ENCODE measurements at regions not wholly inside any gene's neighbourhood (a gene's known extent, or its start where the extent isn't known, plus 50 kb on each side); places are given as distances from the start of the nearest gene placed in this dataset.

DNA sequence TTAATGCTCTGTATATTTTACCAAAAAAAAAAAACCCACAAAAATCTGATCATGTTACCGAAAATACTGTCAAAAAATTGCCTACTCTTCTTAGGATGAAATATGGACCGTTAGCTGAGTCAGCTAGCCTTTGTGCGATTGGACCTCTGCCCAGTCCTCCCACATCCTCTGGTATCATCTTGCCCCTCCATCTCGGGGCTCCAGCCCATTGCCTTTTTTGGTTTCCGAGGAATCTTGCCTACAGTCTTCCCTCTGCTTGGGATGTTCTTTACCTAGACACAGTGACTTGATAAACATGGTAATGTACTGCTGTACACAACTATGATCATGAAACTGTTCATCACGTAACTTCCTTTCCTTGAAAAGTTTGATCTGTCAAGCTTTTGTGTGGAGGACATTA lies 371.4 kb downstream of the SV2B start:
- TF ChIP-seq, protein P1, sequence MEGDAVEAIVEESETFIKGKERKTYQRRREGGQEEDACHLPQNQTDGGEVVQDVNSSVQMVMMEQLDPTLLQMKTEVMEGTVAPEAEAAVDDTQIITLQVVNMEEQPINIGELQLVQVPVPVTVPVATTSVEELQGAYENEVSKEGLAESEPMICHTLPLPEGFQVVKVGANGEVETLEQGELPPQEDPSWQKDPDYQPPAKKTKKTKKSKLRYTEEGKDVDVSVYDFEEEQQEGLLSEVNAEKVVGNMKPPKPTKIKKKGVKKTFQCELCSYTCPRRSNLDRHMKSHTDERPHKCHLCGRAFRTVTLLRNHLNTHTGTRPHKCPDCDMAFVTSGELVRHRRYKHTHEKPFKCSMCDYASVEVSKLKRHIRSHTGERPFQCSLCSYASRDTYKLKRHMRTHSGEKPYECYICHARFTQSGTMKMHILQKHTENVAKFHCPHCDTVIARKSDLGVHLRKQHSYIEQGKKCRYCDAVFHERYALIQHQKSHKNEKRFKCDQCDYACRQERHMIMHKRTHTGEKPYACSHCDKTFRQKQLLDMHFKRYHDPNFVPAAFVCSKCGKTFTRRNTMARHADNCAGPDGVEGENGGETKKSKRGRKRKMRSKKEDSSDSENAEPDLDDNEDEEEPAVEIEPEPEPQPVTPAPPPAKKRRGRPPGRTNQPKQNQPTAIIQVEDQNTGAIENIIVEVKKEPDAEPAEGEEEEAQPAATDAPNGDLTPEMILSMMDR (IDR thresholded peaks at IDR 0.05) = no peak
- TF ChIP-seq, protein P2, sequence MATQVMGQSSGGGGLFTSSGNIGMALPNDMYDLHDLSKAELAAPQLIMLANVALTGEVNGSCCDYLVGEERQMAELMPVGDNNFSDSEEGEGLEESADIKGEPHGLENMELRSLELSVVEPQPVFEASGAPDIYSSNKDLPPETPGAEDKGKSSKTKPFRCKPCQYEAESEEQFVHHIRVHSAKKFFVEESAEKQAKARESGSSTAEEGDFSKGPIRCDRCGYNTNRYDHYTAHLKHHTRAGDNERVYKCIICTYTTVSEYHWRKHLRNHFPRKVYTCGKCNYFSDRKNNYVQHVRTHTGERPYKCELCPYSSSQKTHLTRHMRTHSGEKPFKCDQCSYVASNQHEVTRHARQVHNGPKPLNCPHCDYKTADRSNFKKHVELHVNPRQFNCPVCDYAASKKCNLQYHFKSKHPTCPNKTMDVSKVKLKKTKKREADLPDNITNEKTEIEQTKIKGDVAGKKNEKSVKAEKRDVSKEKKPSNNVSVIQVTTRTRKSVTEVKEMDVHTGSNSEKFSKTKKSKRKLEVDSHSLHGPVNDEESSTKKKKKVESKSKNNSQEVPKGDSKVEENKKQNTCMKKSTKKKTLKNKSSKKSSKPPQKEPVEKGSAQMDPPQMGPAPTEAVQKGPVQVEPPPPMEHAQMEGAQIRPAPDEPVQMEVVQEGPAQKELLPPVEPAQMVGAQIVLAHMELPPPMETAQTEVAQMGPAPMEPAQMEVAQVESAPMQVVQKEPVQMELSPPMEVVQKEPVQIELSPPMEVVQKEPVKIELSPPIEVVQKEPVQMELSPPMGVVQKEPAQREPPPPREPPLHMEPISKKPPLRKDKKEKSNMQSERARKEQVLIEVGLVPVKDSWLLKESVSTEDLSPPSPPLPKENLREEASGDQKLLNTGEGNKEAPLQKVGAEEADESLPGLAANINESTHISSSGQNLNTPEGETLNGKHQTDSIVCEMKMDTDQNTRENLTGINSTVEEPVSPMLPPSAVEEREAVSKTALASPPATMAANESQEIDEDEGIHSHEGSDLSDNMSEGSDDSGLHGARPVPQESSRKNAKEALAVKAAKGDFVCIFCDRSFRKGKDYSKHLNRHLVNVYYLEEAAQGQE (IDR thresholded peaks at IDR 0.05; ENCODE audit: low read depth, low read length) = no peak
- TF ChIP-seq POLR2AphosphoS5 (IDR thresholded peaks at IDR 0.05; ENCODE audit: low read depth, low read length) (no peak), GATA2 (CRISPR knock-in tag; IDR thresholded peaks at IDR 0.05) (no peak), RAD21 (IDR thresholded peaks at IDR 0.05; ENCODE audit: low read length) (no peak), TCF12 (IDR thresholded peaks at IDR 0.05) (peak; percentile 45; the same call in 1 of the 2 replicates), NFIC (IDR thresholded peaks at IDR 0.05; ENCODE audit: borderline replicate concordance) (peak; percentile 69), MXI1 (IDR thresholded peaks at IDR 0.05; ENCODE audit: low read depth, low read length) (no peak), EP300 (IDR thresholded peaks at IDR 0.05; ENCODE audit: borderline replicate concordance in 1 of 2, low read depth in 1 of 2, low read length in 1 of 2) (peak in 1 of 2 experiments; percentile 56; a peak in 1 of 4 replicates), FOXJ3 (CRISPR knock-in tag; IDR thresholded peaks at IDR 0.05) (no peak)
- TF ChIP-seq, protein P3, sequence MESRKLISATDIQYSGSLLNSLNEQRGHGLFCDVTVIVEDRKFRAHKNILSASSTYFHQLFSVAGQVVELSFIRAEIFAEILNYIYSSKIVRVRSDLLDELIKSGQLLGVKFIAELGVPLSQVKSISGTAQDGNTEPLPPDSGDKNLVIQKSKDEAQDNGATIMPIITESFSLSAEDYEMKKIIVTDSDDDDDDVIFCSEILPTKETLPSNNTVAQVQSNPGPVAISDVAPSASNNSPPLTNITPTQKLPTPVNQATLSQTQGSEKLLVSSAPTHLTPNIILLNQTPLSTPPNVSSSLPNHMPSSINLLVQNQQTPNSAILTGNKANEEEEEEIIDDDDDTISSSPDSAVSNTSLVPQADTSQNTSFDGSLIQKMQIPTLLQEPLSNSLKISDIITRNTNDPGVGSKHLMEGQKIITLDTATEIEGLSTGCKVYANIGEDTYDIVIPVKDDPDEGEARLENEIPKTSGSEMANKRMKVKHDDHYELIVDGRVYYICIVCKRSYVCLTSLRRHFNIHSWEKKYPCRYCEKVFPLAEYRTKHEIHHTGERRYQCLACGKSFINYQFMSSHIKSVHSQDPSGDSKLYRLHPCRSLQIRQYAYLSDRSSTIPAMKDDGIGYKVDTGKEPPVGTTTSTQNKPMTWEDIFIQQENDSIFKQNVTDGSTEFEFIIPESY (IDR thresholded peaks at IDR 0.05; ENCODE audit: borderline replicate concordance, low read depth) = no peak
- TF ChIP-seq, protein P4, sequence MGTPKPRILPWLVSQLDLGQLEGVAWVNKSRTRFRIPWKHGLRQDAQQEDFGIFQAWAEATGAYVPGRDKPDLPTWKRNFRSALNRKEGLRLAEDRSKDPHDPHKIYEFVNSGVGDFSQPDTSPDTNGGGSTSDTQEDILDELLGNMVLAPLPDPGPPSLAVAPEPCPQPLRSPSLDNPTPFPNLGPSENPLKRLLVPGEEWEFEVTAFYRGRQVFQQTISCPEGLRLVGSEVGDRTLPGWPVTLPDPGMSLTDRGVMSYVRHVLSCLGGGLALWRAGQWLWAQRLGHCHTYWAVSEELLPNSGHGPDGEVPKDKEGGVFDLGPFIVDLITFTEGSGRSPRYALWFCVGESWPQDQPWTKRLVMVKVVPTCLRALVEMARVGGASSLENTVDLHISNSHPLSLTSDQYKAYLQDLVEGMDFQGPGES (IDR thresholded peaks at IDR 0.05; ENCODE audit: low read depth, low read length) = no peak
